Keratinocyte (primary cell): ENCODE measurements at regions not wholly inside any gene's neighbourhood (a gene's known extent, or its start where the extent isn't known, plus 50 kb on each side); places are given as distances from the start of the nearest gene placed in this dataset.

Source experiments
- CTCF ChIP-seq, 3 experiments: IDR thresholded peaks in 1 of 3; conservative IDR thresholded peaks in 1 of 3; optimal IDR thresholded peaks in 1 of 3; 2 replicates in 2 of 3; 3 replicates in 1 of 3; pipeline versions ENCODE3 to v1.5.1; 2011; ENCODE audit warnings: low read length in 3 of 3, mild to moderate bottlenecking in 3 of 3, moderate library complexity in 2 of 3, control low read depth in 1 of 3, inconsistent platforms in 1 of 3; ENCODE audit not compliant: insufficient read depth in 2 of 3; ENCODE audit errors: extremely low read depth in 1 of 3
- EZH2 ChIP-seq: IDR thresholded peaks from one replicate; pipeline ENCODE4 v1.6.1; 2012; ENCODE audit warnings: inconsistent platforms, mild to moderate bottlenecking, low read length, moderate library complexity

GRCh38 chr6:21381331-21381963 lies 212.1 kb upstream of the SOX4 start:
- TF ChIP-seq EZH2: no peak
- no peak for TF ChIP-seq CTCF (optimal IDR thresholded peaks at IDR 0.05 in 1 of 3, IDR thresholded peaks at IDR 0.05 in 1 of 3, conservative IDR thresholded peaks at IDR 0.05 in 1 of 3; ENCODE audit: extremely low read depth in 1 of 3, insufficient read depth in 2 of 3, low read length in 3 of 3)
